ENCODE measurements at regions not wholly inside any gene's neighbourhood (a gene's known extent, or its start where the extent isn't known, plus 50 kb on each side); places are given as distances from the start of the nearest gene placed in this dataset.
"Not testable (repeated sequence)": the region's sequence is repeated elsewhere in the genome, so short reads cannot be mapped to it uniquely, and the experiment has no call there.

DNA sequence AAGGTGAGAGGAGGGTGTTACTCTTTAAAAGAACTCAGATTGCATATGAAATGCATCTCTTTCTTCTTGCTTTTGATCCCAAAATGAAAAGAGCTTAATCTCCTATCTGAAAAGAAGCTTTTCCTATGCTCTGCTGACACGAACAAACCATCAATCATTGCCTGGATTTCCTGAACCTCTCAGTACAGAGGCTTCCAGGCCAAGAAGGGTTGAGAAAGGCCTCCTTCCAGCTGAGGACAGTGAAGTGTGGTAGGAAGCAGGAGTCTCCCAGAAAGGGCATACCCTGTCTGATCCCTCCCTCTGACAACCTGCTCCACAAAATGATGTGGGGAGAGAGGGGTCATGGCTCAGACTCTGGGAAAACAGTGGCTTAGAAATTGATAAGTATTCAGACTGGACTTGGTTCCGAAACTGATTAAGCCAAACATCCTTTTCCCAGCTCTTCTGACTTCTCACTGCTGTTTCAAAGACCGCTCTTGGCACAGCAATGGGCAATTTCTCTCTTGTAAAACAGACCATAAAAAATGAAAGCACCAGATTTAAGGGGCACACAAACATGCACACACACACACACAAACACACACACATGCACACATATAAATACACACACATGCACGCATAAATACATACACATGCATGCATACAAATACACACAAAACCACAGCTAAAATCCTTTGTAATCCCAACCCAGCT, 310.3 kb downstream of the SIPA1L2 start:
- H3K27ac ChIP-seq (ENCODE audit: low read depth, low read length) = no peak overlapping the region
- H3K4me3 ChIP-seq (ENCODE audit: low read depth in 1 of 5, low read length in 5 of 5) = no peak overlapping the region
- H3K9me3 ChIP-seq (ENCODE audit: control insufficient read depth in 5 of 5, low read length in 5 of 5) = peaks cover 0 to 3% (median 0%) of the 10 kb centered on the region in 5 donors
- no peaks in the 10 kb centered on the region for H3K36me3 ChIP-seq (ENCODE audit: control insufficient read depth in 5 of 5, insufficient read depth in 5 of 5, low read length in 5 of 5)
- H3K4me1 ChIP-seq (ENCODE audit: control insufficient read depth in 5 of 5, insufficient read depth in 5 of 5, low read length in 5 of 5) = no peaks in the 10 kb centered on the region
- H3K9ac ChIP-seq (ENCODE audit: low read length in 5 of 5) = no peak overlapping the region
- no peaks in the 10 kb centered on the region for H3K27me3 ChIP-seq (ENCODE audit: control insufficient read depth in 5 of 5, insufficient read depth in 4 of 5, low read length in 5 of 5)

DNA sequence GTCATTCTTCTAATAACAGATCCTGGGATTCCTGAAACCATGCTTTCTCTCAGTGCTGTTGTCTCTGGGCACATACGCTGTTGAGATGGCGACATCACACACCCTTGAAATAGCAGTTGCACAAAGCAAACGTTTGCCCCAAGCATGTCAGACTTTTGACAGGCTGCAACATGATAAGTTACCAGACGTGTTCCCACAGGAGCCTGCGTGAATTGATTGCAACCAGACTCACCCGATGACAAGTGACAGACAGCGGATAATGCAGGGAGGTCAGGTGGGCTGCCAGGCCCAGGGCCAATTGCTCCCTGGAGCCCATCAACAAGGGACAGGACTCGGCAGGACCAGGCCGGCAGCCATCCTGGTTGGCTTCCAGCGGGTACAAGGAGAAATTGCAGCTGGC, 310.9 kb downstream of the SIPA1L2 start:
- Histone ChIP-seq H3K4me3 (ENCODE audit: low read depth in 1 of 5, low read length in 5 of 5) (no peak overlapping the region), H3K36me3 (ENCODE audit: control insufficient read depth in 5 of 5, insufficient read depth in 5 of 5, low read length in 5 of 5) (no peaks in the 10 kb centered on the region), H3K9ac (ENCODE audit: low read length in 5 of 5) (no peak overlapping the region), H3K4me1 (ENCODE audit: control insufficient read depth in 5 of 5, insufficient read depth in 5 of 5, low read length in 5 of 5) (no peaks in the 10 kb centered on the region), H3K27ac (ENCODE audit: low read depth, low read length) (no peak overlapping the region), H3K9me3 (ENCODE audit: control insufficient read depth in 5 of 5, low read length in 5 of 5) (peaks cover 0 to 3% (median 0%) of the 10 kb centered on the region in 5 donors), H3K27me3 (ENCODE audit: control insufficient read depth in 5 of 5, insufficient read depth in 4 of 5, low read length in 5 of 5) (no peaks in the 10 kb centered on the region)

DNA sequence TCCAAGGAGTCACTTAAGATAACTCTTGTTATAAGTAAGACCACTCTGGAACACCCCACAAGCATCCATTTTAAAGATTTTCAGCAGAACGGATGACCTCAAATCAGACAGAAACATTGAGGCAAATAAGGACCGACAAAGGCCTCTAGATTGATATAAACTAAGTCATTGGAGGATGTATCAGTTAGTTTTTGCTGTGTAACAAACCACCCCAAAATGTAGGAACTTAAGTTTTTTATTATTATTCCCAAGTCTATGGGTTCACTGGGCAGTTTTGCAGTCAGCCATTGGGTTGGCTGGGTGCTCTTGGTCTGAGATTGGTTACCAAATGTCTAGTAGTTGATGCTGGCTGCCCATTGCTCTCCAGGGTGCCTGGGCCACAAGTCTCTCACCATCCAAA, 311.8 kb downstream of the SIPA1L2 start:
- H3K27ac ChIP-seq (ENCODE audit: low read depth, low read length) = no peak overlapping the region
- no peak overlapping the region for H3K9ac ChIP-seq (ENCODE audit: low read length in 5 of 5)
- peaks cover 0 to 6% (median 4%) of the 10 kb centered on the region in 5 donors for H3K9me3 ChIP-seq (ENCODE audit: control insufficient read depth in 5 of 5, low read length in 5 of 5)
- no peaks in the 10 kb centered on the region for H3K36me3 ChIP-seq (ENCODE audit: control insufficient read depth in 5 of 5, insufficient read depth in 5 of 5, low read length in 5 of 5)
- no peaks in the 10 kb centered on the region for H3K4me1 ChIP-seq (ENCODE audit: control insufficient read depth in 5 of 5, insufficient read depth in 5 of 5, low read length in 5 of 5)
- no peaks in the 10 kb centered on the region for H3K27me3 ChIP-seq (ENCODE audit: control insufficient read depth in 5 of 5, insufficient read depth in 4 of 5, low read length in 5 of 5)
- no peak overlapping the region for H3K4me3 ChIP-seq (ENCODE audit: low read depth in 1 of 5, low read length in 5 of 5)

DNA sequence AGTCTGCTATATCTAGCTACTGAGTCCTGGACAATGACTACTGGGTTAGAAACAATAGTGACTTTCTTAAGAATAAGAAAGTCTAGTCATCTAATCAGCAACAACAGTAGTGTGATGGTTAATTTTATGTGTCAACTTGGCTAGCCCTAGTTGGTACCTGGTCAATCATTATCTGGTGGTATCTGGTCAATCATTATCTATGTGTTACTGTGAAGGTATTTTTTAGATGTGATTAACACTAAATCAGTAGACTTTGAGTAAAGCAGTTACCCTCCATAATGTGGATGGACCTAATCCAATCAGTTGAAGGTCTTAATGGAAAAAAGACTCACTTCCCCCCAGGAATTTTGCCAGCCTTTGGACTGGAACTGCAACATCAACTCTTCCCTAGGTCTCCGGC, 312.6 kb downstream of the SIPA1L2 start:
- Histone ChIP-seq H3K27me3 (ENCODE audit: control insufficient read depth in 5 of 5, insufficient read depth in 4 of 5, low read length in 5 of 5) (no peaks in the 10 kb centered on the region), H3K9ac (ENCODE audit: low read length in 5 of 5) (no peak overlapping the region), H3K27ac (ENCODE audit: low read depth, low read length) (no peak overlapping the region), H3K4me1 (ENCODE audit: control insufficient read depth in 5 of 5, insufficient read depth in 5 of 5, low read length in 5 of 5) (no peaks in the 10 kb centered on the region), H3K4me3 (ENCODE audit: low read depth in 1 of 5, low read length in 5 of 5) (no peak overlapping the region), H3K9me3 (ENCODE audit: control insufficient read depth in 5 of 5, low read length in 5 of 5) (peaks cover 0 to 7% (median 4%) of the 10 kb centered on the region in 5 donors), H3K36me3 (ENCODE audit: control insufficient read depth in 5 of 5, insufficient read depth in 5 of 5, low read length in 5 of 5) (no peaks in the 10 kb centered on the region)

DNA sequence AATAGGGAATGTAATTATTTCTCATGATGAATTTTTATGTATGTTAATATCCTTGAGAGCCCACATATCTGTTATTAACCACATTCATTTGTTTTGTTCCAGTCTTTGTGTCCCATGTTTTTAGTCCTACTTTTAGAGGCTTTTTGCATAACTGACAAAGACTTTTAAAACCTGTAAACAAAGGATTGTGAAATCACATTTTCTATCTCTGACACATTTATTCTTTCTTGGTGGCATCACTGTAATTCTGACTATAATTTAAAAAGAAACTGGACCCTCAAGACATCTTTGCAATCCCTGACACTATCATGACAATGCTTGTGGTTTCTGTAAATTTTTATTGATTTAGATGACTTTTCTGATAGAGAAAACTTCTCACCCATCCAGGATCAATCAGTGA, 313.1 kb downstream of the SIPA1L2 start:
- Histone ChIP-seq H3K4me3 (ENCODE audit: low read depth in 1 of 5, low read length in 5 of 5) (no peak overlapping the region), H3K27ac (ENCODE audit: low read depth, low read length) (no peak overlapping the region), H3K9ac (ENCODE audit: low read length in 5 of 5) (no peak overlapping the region), H3K36me3 (ENCODE audit: control insufficient read depth in 5 of 5, insufficient read depth in 5 of 5, low read length in 5 of 5) (no peaks in the 10 kb centered on the region), H3K27me3 (ENCODE audit: control insufficient read depth in 5 of 5, insufficient read depth in 4 of 5, low read length in 5 of 5) (no peaks in the 10 kb centered on the region), H3K4me1 (ENCODE audit: control insufficient read depth in 5 of 5, insufficient read depth in 5 of 5, low read length in 5 of 5) (no peaks in the 10 kb centered on the region), H3K9me3 (ENCODE audit: control insufficient read depth in 5 of 5, low read length in 5 of 5) (peaks cover 0 to 7% (median 4%) of the 10 kb centered on the region in 5 donors)

DNA sequence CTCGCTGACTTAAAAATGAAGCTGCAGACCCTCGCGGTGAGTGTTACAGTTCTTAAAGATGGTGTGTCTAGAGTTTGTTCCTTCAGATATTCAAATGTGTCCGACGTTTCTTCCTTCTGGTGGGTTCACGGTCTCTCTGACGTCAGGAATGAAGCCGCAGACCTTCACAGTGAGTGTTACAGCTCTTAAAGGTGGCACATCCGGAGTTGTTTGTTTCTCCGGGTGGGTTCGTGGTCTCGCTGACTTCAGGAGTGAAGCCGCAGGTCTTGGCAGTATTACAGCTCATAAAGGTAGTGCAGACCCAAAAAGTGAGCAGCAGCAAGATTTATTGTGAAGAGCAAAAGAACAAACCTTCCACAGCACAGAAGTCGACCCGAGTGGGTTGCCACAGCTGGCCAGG, 316.1 kb downstream of the SIPA1L2 start:
- not testable (repeated sequence) for H3K27ac ChIP-seq (ENCODE audit: low read depth, low read length); H3K27me3 ChIP-seq (ENCODE audit: control insufficient read depth in 5 of 5, insufficient read depth in 4 of 5, low read length in 5 of 5); H3K4me3 ChIP-seq (ENCODE audit: low read depth in 1 of 5, low read length in 5 of 5); H3K36me3 ChIP-seq (ENCODE audit: control insufficient read depth in 5 of 5, insufficient read depth in 5 of 5, low read length in 5 of 5); H3K4me1 ChIP-seq (ENCODE audit: control insufficient read depth in 5 of 5, insufficient read depth in 5 of 5, low read length in 5 of 5); H3K9me3 ChIP-seq (ENCODE audit: control insufficient read depth in 5 of 5, low read length in 5 of 5); H3K9ac ChIP-seq (ENCODE audit: low read length in 5 of 5)

DNA sequence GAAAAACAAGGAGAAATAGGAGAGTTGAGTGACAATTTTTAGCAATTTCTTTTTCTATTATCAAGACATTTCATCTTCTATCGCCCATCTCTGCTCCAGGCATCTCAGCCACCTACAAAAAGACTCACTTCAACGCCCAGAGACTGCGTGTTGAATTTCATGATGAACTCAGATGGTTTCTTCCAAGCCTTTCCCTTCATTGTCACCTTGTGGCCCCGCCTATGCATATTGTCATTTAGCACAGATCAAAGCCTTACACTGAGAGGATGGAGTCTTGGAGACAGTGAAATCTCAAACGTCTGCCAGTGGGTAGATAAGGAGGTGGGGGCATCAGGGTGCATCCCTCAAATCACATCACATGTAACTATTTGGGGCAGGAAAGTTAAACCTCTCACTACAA, 319.4 kb downstream of the SIPA1L2 start:
- Histone ChIP-seq H3K4me1 (ENCODE audit: control insufficient read depth in 5 of 5, insufficient read depth in 5 of 5, low read length in 5 of 5) (peaks cover 0 to 31% (median 5%) of the 10 kb centered on the region in 5 donors), H3K4me3 (ENCODE audit: low read depth in 1 of 5, low read length in 5 of 5) (no peak overlapping the region), H3K27ac (ENCODE audit: low read depth, low read length) (no peak overlapping the region), H3K27me3 (ENCODE audit: control insufficient read depth in 5 of 5, insufficient read depth in 4 of 5, low read length in 5 of 5) (peaks cover 0 to 3% (median 0%) of the 10 kb centered on the region in 5 donors), H3K9me3 (ENCODE audit: control insufficient read depth in 5 of 5, low read length in 5 of 5) (peaks cover 0 to 5% (median 4%) of the 10 kb centered on the region in 5 donors), H3K36me3 (ENCODE audit: control insufficient read depth in 5 of 5, insufficient read depth in 5 of 5, low read length in 5 of 5) (no peaks in the 10 kb centered on the region), H3K9ac (ENCODE audit: low read length in 5 of 5) (no peak overlapping the region)

DNA sequence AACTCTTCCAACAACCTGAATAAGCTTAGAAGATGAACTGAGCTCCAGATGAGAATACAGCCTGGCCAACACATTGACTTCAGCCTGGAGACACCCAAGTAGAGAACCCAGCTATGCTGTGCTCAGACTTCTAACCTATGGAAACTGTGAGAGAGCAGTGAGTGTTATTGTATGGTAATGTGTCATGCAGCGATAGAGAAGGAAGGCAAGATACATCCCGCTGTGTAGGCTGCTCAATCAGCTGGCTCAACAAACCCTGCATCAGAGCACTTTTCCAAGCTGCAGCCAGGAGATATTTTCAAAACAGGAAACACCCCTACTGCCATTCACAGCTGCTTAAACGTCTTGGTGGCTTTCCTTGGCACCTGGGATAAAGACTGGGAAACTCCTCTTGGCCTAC, 321.3 kb downstream of the SIPA1L2 start:
- Histone ChIP-seq H3K4me3 (ENCODE audit: low read depth in 1 of 5, low read length in 5 of 5) (no peak overlapping the region), H3K9me3 (ENCODE audit: control insufficient read depth in 5 of 5, low read length in 5 of 5) (peaks cover 0 to 5% (median 4%) of the 10 kb centered on the region in 5 donors), H3K9ac (ENCODE audit: low read length in 5 of 5) (no peak overlapping the region), H3K27ac (ENCODE audit: low read depth, low read length) (no peak overlapping the region), H3K36me3 (ENCODE audit: control insufficient read depth in 5 of 5, insufficient read depth in 5 of 5, low read length in 5 of 5) (no peaks in the 10 kb centered on the region), H3K4me1 (ENCODE audit: control insufficient read depth in 5 of 5, insufficient read depth in 5 of 5, low read length in 5 of 5) (peaks cover 0 to 38% (median 5%) of the 10 kb centered on the region in 5 donors), H3K27me3 (ENCODE audit: control insufficient read depth in 5 of 5, insufficient read depth in 4 of 5, low read length in 5 of 5) (peaks cover 0 to 3% (median 0%) of the 10 kb centered on the region in 5 donors)

DNA sequence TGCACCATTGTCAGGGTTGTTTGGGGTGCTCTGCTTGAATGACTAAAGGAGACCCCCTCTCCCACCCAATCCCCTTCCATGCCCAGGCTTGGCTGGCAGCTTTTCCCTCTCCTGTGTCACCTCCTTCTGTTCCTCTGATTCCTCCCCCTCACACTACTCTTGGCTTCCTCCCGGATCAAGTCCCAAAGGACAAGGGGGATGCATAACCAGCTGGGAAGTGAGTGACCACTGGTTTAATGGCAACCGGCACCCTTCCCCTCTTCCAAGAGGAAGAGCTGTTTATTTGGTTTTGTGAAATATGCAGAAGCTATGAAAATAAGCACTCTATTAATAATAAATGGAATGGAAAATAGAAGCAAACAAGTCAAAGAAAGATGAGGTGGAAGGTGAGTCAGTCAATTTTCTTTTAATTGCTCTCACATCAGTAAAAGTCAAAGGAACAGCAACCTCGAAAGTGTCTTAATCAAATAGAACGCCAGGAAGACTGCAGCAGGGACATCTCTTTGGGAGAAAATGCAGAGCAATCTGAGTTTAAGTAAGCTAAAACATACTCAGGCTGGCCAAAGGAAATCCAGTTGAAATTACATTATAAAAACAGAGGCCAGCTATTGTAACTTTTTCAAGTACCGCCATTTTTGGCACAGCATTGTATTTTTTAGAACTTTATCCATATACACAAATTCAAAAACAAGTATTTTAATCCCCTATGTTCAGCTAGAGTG, 322.5 kb downstream of the SIPA1L2 start:
- H3K9me3 ChIP-seq (ENCODE audit: control insufficient read depth in 5 of 5, low read length in 5 of 5) = no peaks in the 10 kb centered on the region
- H3K27ac ChIP-seq (ENCODE audit: low read depth, low read length) = no peak overlapping the region
- H3K36me3 ChIP-seq (ENCODE audit: control insufficient read depth in 5 of 5, insufficient read depth in 5 of 5, low read length in 5 of 5) = no peaks in the 10 kb centered on the region
- H3K4me1 ChIP-seq (ENCODE audit: control insufficient read depth in 5 of 5, insufficient read depth in 5 of 5, low read length in 5 of 5) = peaks cover 0 to 38% (median 5%) of the 10 kb centered on the region in 5 donors
- H3K4me3 ChIP-seq (ENCODE audit: low read depth in 1 of 5, low read length in 5 of 5) = no peak overlapping the region
- H3K27me3 ChIP-seq (ENCODE audit: control insufficient read depth in 5 of 5, insufficient read depth in 4 of 5, low read length in 5 of 5) = peaks cover 0 to 3% (median 0%) of the 10 kb centered on the region in 5 donors
- no peak overlapping the region for H3K9ac ChIP-seq (ENCODE audit: low read length in 5 of 5)

DNA sequence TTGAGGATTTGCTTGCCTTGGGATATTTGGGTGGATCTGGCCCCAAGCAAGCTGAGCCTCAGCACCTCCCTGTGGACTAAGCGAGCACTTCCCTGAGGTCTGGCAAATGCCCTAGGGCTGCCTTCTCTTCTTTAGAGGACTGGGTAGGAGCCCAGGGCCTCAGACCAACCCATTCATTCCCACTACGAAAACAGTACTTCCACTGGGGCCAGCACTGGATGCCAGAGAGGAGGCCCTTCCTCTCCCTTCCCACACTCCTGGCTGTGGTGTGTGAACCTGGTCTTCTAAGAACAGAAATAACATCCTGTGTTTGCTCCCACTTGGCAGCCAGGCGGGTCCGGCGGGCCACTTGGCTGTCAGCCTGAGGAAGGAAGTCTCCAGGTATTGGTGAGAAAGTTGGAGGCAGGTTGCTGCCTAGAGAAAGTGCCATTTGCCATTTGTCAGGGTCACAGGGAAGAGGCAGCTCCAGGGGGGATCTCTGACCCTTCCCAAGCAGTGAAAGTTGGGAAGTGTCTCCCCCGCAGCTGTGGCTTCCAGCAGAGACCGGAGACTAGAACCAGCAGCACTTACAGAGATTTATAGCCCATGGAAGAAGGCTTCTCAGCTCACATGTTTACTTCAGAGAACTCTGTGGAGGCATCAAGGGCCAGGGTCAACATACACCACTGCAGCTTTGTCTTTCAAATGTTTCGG, 323.5 kb downstream of the SIPA1L2 start:
- peak overlapping the region in 1 of 5 donors; percentile 4 for H3K4me3 ChIP-seq (ENCODE audit: low read depth in 1 of 5, low read length in 5 of 5)
- no peak overlapping the region for H3K9ac ChIP-seq (ENCODE audit: low read length in 5 of 5)
- no peaks in the 10 kb centered on the region for H3K36me3 ChIP-seq (ENCODE audit: control insufficient read depth in 5 of 5, insufficient read depth in 5 of 5, low read length in 5 of 5)
- no peaks in the 10 kb centered on the region for H3K9me3 ChIP-seq (ENCODE audit: control insufficient read depth in 5 of 5, low read length in 5 of 5)
- H3K27me3 ChIP-seq (ENCODE audit: control insufficient read depth in 5 of 5, insufficient read depth in 4 of 5, low read length in 5 of 5) = peaks cover 0 to 5% (median 0%) of the 10 kb centered on the region in 5 donors
- peaks cover 0 to 38% (median 5%) of the 10 kb centered on the region in 5 donors for H3K4me1 ChIP-seq (ENCODE audit: control insufficient read depth in 5 of 5, insufficient read depth in 5 of 5, low read length in 5 of 5)
- H3K27ac ChIP-seq (ENCODE audit: low read depth, low read length) = peak overlapping the region; percentile 64
